IPS-18c (cell line): ENCODE measurements at regions not wholly inside any gene's neighbourhood (a gene's known extent, or its start where the extent isn't known, plus 50 kb on each side); places are given as distances from the start of the nearest gene placed in this dataset.
"Not testable (repeated sequence)": the region's sequence is repeated elsewhere in the genome, so short reads cannot be mapped to it uniquely, and the experiment has no call there.

Experiments
- H3K4me3 ChIP-seq: 2 replicates; pipeline ENCODE4 v1.7.0; 2013; ENCODE audit warnings: low read depth, mild to moderate bottlenecking, low read length, moderate library complexity; ENCODE audit not compliant: insufficient read depth
- H3K9me3 ChIP-seq: one replicate; pipeline ENCODE4 v1.6.1; 2013; ENCODE audit warnings: mild to moderate bottlenecking, low read length, moderate library complexity; ENCODE audit not compliant: control insufficient read depth, insufficient read depth

- Histone ChIP-seq H3K4me3 (no peak overlapping the region), H3K9me3 (no peaks in the 10 kb centered on the region)
These were observed 659.9 kb downstream of the LTN1 start for GRCh38 chr21:28332796-28333195.

- Histone ChIP-seq H3K4me3 (no peak overlapping the region), H3K9me3 (no peaks in the 10 kb centered on the region)
These were observed 667.1 kb downstream of the LTN1 start for GRCh38 chr21:28325618-28326017.

GRCh38 chr21:28324690-28325089 is 668.0 kb downstream of the LTN1 start:
- no peak overlapping the region for H3K4me3 ChIP-seq
- H3K9me3 ChIP-seq = no peaks in the 10 kb centered on the region

GRCh38 chr21:28317177-28317950 is 675.3 kb downstream of the LTN1 start:
- Histone ChIP-seq H3K4me3 (no peak overlapping the region), H3K9me3 (no peaks in the 10 kb centered on the region)

GRCh38 chr21:28311411-28312190 is 681.1 kb downstream of the LTN1 start:
- no peaks in the 10 kb centered on the region for H3K9me3 ChIP-seq
- no peak overlapping the region for H3K4me3 ChIP-seq

GRCh38 chr21:28310711-28311110 is 682.0 kb downstream of the LTN1 start:
- H3K9me3 ChIP-seq = no peaks in the 10 kb centered on the region
- no peak overlapping the region for H3K4me3 ChIP-seq

- H3K9me3 ChIP-seq = no peaks in the 10 kb centered on the region
- H3K4me3 ChIP-seq = no peak overlapping the region
These were observed 682.4 kb downstream of the LTN1 start for GRCh38 chr21:28310171-28310685.

GRCh38 chr21:28309596-28309995 is 683.1 kb downstream of the LTN1 start:
- Histone ChIP-seq H3K4me3 (no peak overlapping the region), H3K9me3 (no peaks in the 10 kb centered on the region)

- Histone ChIP-seq H3K9me3 (no peaks in the 10 kb centered on the region), H3K4me3 (no peak overlapping the region)
These were observed 684.2 kb downstream of the LTN1 start for GRCh38 chr21:28308516-28308915.

GRCh38 chr21:28299946-28300345 is 692.7 kb downstream of the LTN1 start:
- Histone ChIP-seq H3K9me3 (no peaks in the 10 kb centered on the region), H3K4me3 (no peak overlapping the region)

GRCh38 chr21:28298251-28298672 is 694.4 kb downstream of the LTN1 start:
- no peaks in the 10 kb centered on the region for H3K9me3 ChIP-seq
- H3K4me3 ChIP-seq = no peak overlapping the region

- peaks cover 9% of the 10 kb centered on the region for H3K9me3 ChIP-seq
- H3K4me3 ChIP-seq = no peak overlapping the region
These were observed 698.6 kb downstream of the LTN1 start for GRCh38 chr21:28294051-28294450.

GRCh38 chr21:28283641-28284490 is 708.8 kb downstream of the LTN1 start:
- H3K4me3 ChIP-seq = no peak overlapping the region

GRCh38 chr21:28282833-28283232 is 709.8 kb downstream of the LTN1 start:
- H3K9me3 ChIP-seq = no peaks in the 10 kb centered on the region
- H3K4me3 ChIP-seq = no peak overlapping the region

More at GRCh38 chr21:28283641-28284490, 708.8 kb downstream of the LTN1 start:
- no peaks in the 10 kb centered on the region for H3K9me3 ChIP-seq

GRCh38 chr21:28281357-28281756 is 711.3 kb downstream of the LTN1 start:
- H3K9me3 ChIP-seq, H3K4me3 ChIP-seq: not testable (repeated sequence)

- Histone ChIP-seq H3K4me3 (no peak overlapping the region), H3K9me3 (no peaks in the 10 kb centered on the region)
These were observed 712.1 kb downstream of the LTN1 start for GRCh38 chr21:28280611-28281010.

- Histone ChIP-seq H3K9me3 (no peaks in the 10 kb centered on the region), H3K4me3 (no peak overlapping the region)
These were observed 715.4 kb downstream of the LTN1 start for GRCh38 chr21:28277324-28277723.
